Spleen (tissue), 11 donors: ENCODE measurements at regions not wholly inside any gene's neighbourhood (a gene's known extent, or its start where the extent isn't known, plus 50 kb on each side); places are given as distances from the start of the nearest gene placed in this dataset.

ENCODE experiments used
- DNase-seq: peaks from one replicate; pipeline ENCODE4 v3.0.0-alpha.2; 2020
- H3K27ac ChIP-seq, 8 donors: fragments of 200-600 bp; sonication (generic) in 7 of 8; 1 replicate in 4 of 8; 2 replicates in 4 of 8; pipeline versions ENCODE4 v1.5.0 to v1.8.0; 2016 to 2021; ENCODE audit warnings: inconsistent platforms in 4 of 8, mild to moderate bottlenecking in 4 of 8, moderate library complexity in 1 of 8
- H3K27me3 ChIP-seq, 7 donors: fragments of 200-600 bp; sonication (generic) in 6 of 7; replicated peaks in 1 of 7; 1 replicate in 4 of 7; 2 replicates in 3 of 7; pipeline versions ENCODE4 v1.5.0 to v1.8.0; 2016 to 2021; ENCODE audit warnings: inconsistent platforms in 3 of 7, mild to moderate bottlenecking in 1 of 7
- H3K36me3 ChIP-seq, 6 donors: fragments of 200-600 bp; sonication (generic) in 5 of 6; 1 replicate in 4 of 6; 2 replicates in 2 of 6; pipeline versions ENCODE4 v1.5.0 to v1.8.0; 2016 to 2021; ENCODE audit warnings: inconsistent platforms in 2 of 6
- H3K4me1 ChIP-seq, 6 donors: fragments of 200-600 bp; sonication (generic) in 5 of 6; 1 replicate in 3 of 6; 2 replicates in 3 of 6; pipeline versions ENCODE4 v1.5.0 to v1.8.0; 2016 to 2021; ENCODE audit warnings: inconsistent platforms in 3 of 6
- H3K4me3 ChIP-seq, 8 donors: fragments of 200-600 bp; sonication (generic) in 7 of 8; 1 replicate in 4 of 8; 2 replicates in 4 of 8; pipeline versions ENCODE4 v1.5.0 to v1.8.0; 2016 to 2021; ENCODE audit warnings: inconsistent platforms in 4 of 8, mild to moderate bottlenecking in 4 of 8, moderate library complexity in 2 of 8
- H3K9me3 ChIP-seq, 8 donors: fragments of 200-600 bp; sonication (generic) in 7 of 8; 1 replicate in 4 of 8; 2 replicates in 4 of 8; pipeline versions ENCODE4 v1.5.0 to v1.8.0; 2016 to 2021; ENCODE audit warnings: inconsistent platforms in 4 of 8
- POLR2A ChIP-seq, 3 donors: fragments of 450-650 bp; IDR thresholded peaks; one replicate each; pipeline ENCODE4 v1.5.1; 2017; ENCODE audit warnings: antibody characterized with exemption in 3 of 3, mild to moderate bottlenecking in 1 of 3
- POLR2AphosphoS5 ChIP-seq, 3 donors: sonication (generic); formaldehyde crosslinking; IDR thresholded peaks; one replicate each; pipeline ENCODE4 v1.5.1; 2017; ENCODE audit warnings: antibody characterized with exemption in 3 of 3
- WGBS, 5 donors: extraction: QIAGEN DNeasy Blood & Tissue Kit in 3 of 5; methylation state at CpG; one replicate each; pipeline versions ENCODE4 v1.1.5 to v1.1.7; 2013 to 2018; 5-methylcytosine and 5-hydroxymethylcytosine counted together
- intact Hi-C: fragments of 100-400 bp; cut with DNase I; formaldehyde crosslinking; loops from one replicate; pipeline ENCODE4 v1.15.0; 2023; ENCODE audit warnings: low total_unique reads
- TF ChIP-seq, protein P1 (sequence below), 11 experiments: fragments of 200-600 bp in 7 of 11; fragments of 450-650 bp in 4 of 11; sonication (generic) in 4 of 11; IDR thresholded peaks in 8 of 11; conservative IDR thresholded peaks in 3 of 11; 1 replicate in 7 of 11; 2 replicates in 4 of 11; pipeline versions ENCODE4 v1.4.0 to v1.8.0; 2016 to 2021; ENCODE audit warnings: antibody characterized with exemption in 11 of 11, inconsistent platforms in 4 of 11, mild to moderate bottlenecking in 1 of 11
- donor health status: healthy with polysubstance abuse.
- donor health status: DM: no; HTN: no; CAD: no; lungs with moderate emphysema.
- donor health status: DM: no; HTN: no; CAD: no.
- donor health status: Bipolar disorder and iron deficiency.
- donor health status: healthy.
- donor health status: DM: no; HTN: no; CAD: no.
- donor health status: DM: yes; HTN: yes; CAD: no.

- Histone ChIP-seq H3K36me3 (no peaks in the 10 kb centered on the region), H3K4me1 (no peaks in the 10 kb centered on the region), H3K27me3 (no peaks in the 10 kb centered on the region), H3K9me3 (peaks cover 0 to 6% (median 1%) of the 10 kb centered on the region in 8 donors), H3K27ac (no peak overlapping the region), H3K4me3 (no peak overlapping the region)
- no peak for DNase-seq
- WGBS, 5 donors, result 88 to 96% (median 91%) methylated on average over 1 of the region's 1 CpG
- intact Hi-C loops, result no loop called here
- no peak for TF ChIP-seq POLR2AphosphoS5 (IDR thresholded peaks at IDR 0.05)
- TF ChIP-seq, protein P1, sequence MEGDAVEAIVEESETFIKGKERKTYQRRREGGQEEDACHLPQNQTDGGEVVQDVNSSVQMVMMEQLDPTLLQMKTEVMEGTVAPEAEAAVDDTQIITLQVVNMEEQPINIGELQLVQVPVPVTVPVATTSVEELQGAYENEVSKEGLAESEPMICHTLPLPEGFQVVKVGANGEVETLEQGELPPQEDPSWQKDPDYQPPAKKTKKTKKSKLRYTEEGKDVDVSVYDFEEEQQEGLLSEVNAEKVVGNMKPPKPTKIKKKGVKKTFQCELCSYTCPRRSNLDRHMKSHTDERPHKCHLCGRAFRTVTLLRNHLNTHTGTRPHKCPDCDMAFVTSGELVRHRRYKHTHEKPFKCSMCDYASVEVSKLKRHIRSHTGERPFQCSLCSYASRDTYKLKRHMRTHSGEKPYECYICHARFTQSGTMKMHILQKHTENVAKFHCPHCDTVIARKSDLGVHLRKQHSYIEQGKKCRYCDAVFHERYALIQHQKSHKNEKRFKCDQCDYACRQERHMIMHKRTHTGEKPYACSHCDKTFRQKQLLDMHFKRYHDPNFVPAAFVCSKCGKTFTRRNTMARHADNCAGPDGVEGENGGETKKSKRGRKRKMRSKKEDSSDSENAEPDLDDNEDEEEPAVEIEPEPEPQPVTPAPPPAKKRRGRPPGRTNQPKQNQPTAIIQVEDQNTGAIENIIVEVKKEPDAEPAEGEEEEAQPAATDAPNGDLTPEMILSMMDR (IDR thresholded peaks at IDR 0.05 in 8 of 11, conservative IDR thresholded peaks at IDR 0.05 in 3 of 11), result no peak
- no peak for TF ChIP-seq POLR2A (IDR thresholded peaks at IDR 0.05)
Observed at GRCh38 chr12:20053782-20054181, 314.6 kb upstream of the PDE3A start.

DNA sequence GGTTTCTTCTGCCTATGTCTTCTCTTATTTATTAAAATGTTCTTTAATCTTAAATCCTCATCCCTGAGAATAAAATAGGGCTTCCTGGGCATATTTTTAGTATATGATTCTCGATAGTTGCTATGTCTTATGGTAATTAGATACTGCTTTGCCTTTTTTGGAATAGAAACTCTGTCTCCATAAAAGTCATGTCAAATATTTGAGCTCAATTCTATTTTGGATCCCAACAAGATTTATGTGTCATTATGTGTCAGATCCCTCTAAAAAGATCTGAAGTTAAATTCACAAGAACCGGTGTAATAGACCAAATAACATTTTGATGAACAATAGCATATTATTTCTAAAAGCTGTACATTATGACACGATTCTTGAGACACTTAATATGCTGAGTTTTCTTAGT, 312.5 kb upstream of the PDE3A start:
- Histone ChIP-seq H3K4me1 (no peaks in the 10 kb centered on the region), H3K36me3 (no peaks in the 10 kb centered on the region), H3K27me3 (no peaks in the 10 kb centered on the region), H3K4me3 (no peak overlapping the region), H3K9me3 (peaks cover 0 to 16% (median 5%) of the 10 kb centered on the region in 8 donors), H3K27ac (no peak overlapping the region)
- DNase-seq, result no peak
- TF ChIP-seq, protein P1 (IDR thresholded peaks at IDR 0.05 in 8 of 11, conservative IDR thresholded peaks at IDR 0.05 in 3 of 11), result no peak
- TF ChIP-seq POLR2AphosphoS5 (IDR thresholded peaks at IDR 0.05) (no peak), POLR2A (IDR thresholded peaks at IDR 0.05) (no peak)
- 52 to 61% (median 56%) methylated on average over 3 of the region's 3 CpGs for WGBS, 5 donors
- intact Hi-C loops, result no loop called here

DNA sequence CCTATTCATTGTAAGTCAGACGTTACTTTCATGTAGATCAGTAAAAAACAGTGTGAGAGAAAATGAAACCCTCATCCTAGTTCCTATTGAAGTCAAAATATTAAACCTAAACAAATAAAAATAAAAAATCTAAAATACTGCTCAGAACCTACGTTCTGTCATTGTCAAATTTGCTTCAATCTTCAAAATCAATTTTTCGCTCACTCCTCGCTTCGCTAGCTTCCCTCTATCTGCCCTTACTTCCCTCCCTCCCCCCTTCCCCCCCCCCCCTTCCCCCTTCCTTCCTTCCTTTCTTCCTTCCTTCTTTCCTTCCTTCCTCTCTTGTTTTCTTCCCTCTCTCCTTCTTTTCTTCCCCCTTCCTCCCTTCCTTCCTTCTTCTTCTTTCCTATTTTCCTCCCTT, 310.9 kb upstream of the PDE3A start:
- H3K27ac ChIP-seq, result no peak overlapping the region
- whole genome bisulfite sequencing, 5 donors, result 70 to 82% (median 72%) methylated on average over 5 of the region's 5 CpGs
- intact Hi-C loops, result no loop called here
- no peaks in the 10 kb centered on the region for H3K4me1 ChIP-seq
- no peaks in the 10 kb centered on the region for H3K36me3 ChIP-seq
- H3K4me3 ChIP-seq, result no peak overlapping the region
- TF ChIP-seq POLR2A (IDR thresholded peaks at IDR 0.05), result no peak
- TF ChIP-seq, protein P1 (IDR thresholded peaks at IDR 0.05 in 8 of 11, conservative IDR thresholded peaks at IDR 0.05 in 3 of 11), result no peak
- no peak for TF ChIP-seq POLR2AphosphoS5 (IDR thresholded peaks at IDR 0.05)
- H3K27me3 ChIP-seq, result no peaks in the 10 kb centered on the region
- H3K9me3 ChIP-seq, result peaks cover 0 to 16% (median 5%) of the 10 kb centered on the region in 8 donors
- DNase-seq, result no peak

GRCh38 chr12:20063116-20063515, 305.2 kb upstream of the PDE3A start:
- peaks cover 0 to 34% (median 5%) of the 10 kb centered on the region in 8 donors for H3K9me3 ChIP-seq
- H3K27ac ChIP-seq, result no peak overlapping the region
- H3K4me3 ChIP-seq, result no peak overlapping the region
- intact Hi-C loops, result no loop called here
- no peaks in the 10 kb centered on the region for H3K27me3 ChIP-seq
- H3K36me3 ChIP-seq, result no peaks in the 10 kb centered on the region
- TF ChIP-seq POLR2A (IDR thresholded peaks at IDR 0.05) (no peak), POLR2AphosphoS5 (IDR thresholded peaks at IDR 0.05) (no peak)
- TF ChIP-seq, protein P1 (IDR thresholded peaks at IDR 0.05 in 8 of 11, conservative IDR thresholded peaks at IDR 0.05 in 3 of 11), result no peak
- DNase-seq, result no peak
- no peaks in the 10 kb centered on the region for H3K4me1 ChIP-seq
- WGBS, 5 donors, result 82 to 92% (median 87%) methylated on average over 6 of the region's 6 CpGs
